Right kidney (tissue), 1 donor: ENCODE measurements at regions not wholly inside any gene's neighbourhood (a gene's known extent, or its start where the extent isn't known, plus 50 kb on each side); places are given as distances from the start of the nearest gene placed in this dataset.
A peak's percentile ranks its signal among the peaks of the same experiment; 100 is the strongest.

Source experiments
- DNase-seq: peaks from one replicate; pipeline ENCODE4 v3.0.0-alpha.2; 2016

- DNase-seq: no peak
These were observed 317.2 kb upstream of the PROK2 start for GRCh38 chr3:72102112-72102616.

GRCh38 chr3:72101494-72101893 lies 316.5 kb upstream of the PROK2 start:
- DNase-seq: no peak

- DNase-seq: peak; percentile 82
These were observed 315.7 kb upstream of the PROK2 start for GRCh38 chr3:72100601-72101187.

GRCh38 chr3:72100080-72100511 lies 315.1 kb upstream of the PROK2 start:
- peak; percentile 63 for DNase-seq

DNA sequence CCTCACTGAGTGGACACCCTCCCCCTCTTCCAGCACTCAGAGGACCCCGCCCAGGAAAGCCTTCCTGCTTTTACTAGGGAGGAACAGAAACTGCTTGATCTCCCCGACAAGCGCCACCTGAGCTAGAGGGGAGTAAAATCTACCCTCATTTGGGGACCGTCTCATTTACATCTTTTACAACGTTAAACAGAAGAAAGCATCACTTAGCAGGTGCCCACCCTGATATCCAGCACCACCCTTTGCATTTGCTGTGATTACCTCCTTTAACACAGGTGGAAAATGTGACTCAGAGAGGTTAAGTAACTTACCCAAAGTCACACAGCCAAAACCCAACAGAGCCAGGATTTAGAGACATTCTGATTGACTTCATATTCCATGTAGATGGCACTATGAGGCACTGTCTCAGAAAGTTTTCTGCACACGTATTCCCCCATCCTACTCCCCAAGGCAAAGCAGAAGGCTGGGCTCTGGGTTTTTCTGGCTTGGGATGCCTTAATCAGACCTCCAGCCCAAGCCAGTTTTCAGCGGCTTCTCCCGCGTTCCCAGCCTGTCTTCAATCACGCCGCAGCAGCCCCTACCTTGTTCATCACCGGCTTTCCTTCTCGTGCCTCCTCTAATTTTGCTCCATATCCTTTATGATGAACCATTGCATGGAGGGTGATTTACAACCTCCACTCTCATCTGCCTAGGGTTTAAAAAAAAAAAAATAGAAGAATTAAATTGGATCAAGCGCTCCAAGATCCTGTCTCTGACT lies 314.6 kb upstream of the PROK2 start:
- DNase-seq: no peak

DNA sequence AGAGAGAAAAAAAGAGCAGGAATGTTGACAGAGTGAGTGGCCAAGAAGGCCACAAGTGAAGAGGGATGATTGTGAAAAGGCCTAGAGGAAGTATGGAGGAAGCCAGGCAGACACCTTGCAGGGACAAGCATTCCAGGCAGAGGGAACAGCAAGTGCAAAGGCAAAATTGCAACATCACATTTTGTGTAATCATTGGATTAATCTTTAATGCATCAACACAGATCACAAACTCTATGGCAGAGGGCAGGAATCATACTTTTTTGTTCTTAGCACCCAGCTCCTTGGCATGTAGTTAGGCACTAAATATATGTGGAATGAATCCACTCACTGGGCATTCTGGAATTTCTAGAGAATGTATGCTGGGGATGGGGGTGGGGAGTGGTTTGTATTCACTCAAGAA lies 312.1 kb upstream of the PROK2 start:
- no peak for DNase-seq

GRCh38 chr3:72095521-72095920 lies 310.6 kb upstream of the PROK2 start:
- no peak for DNase-seq

- DNase-seq: no peak
These were observed 309.0 kb upstream of the PROK2 start for GRCh38 chr3:72093992-72094334.

DNA sequence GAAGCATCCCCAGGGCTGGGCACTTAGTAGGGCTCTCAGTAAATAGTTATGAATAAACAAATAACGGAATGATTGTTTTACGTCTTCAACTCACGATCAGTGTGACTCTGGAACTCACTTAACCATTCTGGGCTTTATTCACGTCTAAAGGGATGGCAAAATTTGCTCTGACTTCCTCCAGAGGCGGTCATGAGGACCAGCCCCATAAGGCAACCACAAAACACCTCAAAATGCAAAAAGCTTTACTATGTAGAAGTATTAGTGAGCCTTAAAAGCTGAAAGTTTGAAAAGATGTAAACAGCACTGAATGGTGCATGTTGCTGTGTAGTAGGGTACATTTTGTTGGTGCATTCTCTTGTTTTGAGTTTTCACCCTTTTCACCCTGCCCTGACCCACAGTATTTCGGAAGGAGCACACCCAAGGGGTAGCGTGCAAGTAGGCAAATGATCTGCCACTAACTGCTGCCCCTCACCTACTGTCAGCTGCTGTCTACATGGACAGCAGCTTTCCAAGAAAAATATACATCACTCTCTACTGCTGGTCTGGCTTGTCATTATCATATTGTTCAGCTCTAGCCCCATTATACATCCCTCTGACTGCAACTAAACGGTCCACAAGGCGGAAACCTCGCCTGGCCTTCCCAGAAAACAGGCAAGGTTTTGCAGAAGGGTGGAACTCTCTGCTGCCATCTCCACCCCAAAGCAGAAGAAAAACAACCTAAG lies 308.5 kb upstream of the PROK2 start:
- no peak for DNase-seq

GRCh38 chr3:72092778-72093177 lies 307.8 kb upstream of the PROK2 start:
- DNase-seq: no peak

DNA sequence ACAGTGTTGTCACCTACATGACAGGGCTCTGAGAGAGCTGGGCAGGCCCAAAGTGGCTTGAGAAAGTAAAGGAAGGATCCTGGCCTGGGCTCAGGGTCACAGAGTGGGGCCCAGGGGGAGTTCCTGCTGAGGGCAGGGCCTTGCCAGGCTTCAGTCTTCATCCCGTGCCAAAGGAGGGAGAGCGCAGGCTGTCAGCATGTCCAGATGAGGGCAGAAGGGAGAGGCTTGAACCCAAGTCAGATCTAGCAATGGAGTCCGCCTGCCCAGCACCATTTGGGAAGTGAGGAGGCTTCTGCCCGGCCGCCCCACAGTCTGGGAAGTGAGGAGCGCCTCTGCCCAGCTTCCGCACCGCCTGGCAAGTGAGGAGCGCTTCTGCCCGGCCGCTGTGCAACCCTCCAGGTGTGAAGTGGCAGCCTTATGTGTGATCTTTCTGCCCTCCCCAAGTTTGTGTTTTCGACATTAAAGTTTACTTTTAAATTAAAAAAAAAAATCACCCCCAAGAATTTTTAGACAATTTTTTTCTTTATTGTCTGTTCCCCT lies 303.6 kb upstream of the PROK2 start:
- DNase-seq: no peak

- DNase-seq: no peak
These were observed 302.5 kb upstream of the PROK2 start for GRCh38 chr3:72087420-72087819.

- DNase-seq: no peak
These were observed 301.8 kb upstream of the PROK2 start for GRCh38 chr3:72086743-72087087.

GRCh38 chr3:72086042-72086742 lies 301.2 kb upstream of the PROK2 start:
- DNase-seq: no peak

- no peak for DNase-seq
These were observed 300.1 kb upstream of the PROK2 start for GRCh38 chr3:72085036-72085435.

DNA sequence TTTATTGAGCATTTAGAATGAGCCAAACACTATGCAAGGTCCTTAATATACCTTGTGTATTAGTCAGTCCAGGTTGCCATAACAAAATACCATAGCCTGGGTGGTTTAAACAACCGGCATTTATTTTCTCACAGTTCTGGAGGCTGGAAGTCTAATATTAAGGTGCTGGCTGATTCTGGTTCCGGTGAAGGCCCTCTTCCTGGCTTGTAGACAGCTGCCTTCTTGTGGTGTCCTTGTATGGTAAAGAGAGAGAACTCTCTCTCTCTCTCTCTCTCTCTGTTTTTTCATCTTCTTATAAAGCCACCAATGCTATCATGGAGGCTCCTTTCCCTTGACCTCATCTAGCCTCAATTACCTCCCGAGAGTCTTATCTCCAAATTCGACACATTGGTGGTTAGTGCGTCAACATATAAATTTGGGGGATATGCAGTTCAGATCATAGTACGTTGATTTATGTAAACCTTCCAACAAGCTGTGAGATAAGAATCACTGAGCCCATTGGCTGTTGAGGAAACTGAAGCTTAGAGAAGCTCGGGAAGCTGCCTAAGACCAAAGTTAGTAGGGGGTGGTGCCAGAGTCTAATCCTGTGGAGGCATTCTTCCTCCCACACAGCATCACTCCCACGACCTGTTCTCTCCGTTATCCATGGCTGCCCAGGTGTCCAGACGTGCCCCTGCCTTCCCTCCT lies 298.0 kb upstream of the PROK2 start:
- DNase-seq: no peak

DNA sequence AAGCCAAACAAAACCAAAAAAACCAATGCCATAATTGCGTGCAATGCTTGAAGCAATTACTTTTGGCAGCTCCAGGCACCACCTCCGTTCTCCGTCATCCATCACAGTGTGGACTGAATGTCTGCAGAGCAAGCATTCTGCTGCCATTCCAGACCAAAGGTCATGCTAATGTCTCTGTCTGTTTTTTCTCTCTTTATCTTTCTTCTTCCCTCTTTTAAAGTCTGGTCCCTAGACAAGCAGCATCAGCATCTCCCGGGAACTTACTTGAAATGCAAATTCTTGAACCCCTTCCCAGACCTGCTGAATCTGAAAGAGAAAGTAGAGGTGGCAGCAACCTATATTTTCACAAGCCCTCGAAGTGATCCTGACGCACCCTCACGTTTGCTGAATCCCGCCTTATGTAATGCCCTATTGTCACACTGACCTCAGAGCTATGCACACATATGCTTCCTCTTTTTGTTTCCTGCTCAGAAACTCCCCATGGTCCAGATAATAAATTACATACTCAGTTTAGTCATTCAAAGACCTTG lies 297.3 kb upstream of the PROK2 start:
- no peak for DNase-seq

- no peak for DNase-seq
These were observed 296.7 kb upstream of the PROK2 start for GRCh38 chr3:72081471-72082185.

DNA sequence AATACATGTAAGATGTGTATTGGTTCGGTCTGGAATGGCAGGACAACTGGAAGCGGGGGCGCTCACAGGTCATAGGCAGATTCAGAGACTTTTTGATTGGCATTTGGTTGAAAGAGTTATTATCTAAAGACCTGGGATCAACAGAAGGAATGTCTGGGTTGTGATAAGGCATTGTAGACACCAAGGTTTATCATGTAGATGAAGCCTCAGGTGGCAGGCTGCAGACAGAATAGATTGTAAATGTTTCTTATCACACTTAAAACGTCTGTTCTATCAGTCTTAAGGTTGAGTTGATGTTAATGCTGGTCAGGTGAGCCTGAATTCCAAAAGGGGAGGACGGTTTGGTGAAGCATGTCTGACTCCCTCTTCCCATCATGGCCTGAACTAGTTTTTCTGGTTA lies 295.9 kb upstream of the PROK2 start:
- DNase-seq: no peak

DNA sequence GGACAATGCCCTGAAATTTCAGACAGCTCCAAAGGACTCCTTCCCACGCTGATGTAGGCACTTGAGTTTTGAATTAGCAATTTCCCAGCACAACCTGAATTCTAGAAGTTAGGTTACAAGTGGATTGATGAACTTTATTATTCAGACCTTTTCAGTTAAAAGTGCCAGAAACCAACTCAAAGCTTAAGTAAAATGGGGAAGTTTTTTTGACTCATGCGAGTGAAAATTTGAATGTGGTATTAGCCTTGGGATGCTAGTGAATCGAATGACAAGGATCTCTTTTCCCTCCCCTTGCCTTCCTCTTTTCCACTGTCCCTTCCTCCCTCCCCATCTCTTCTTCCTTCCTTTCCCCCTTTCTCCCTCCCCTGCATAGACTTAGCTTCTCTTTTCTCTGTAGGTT lies 295.1 kb upstream of the PROK2 start:
- no peak for DNase-seq

- no peak for DNase-seq
These were observed 294.5 kb upstream of the PROK2 start for GRCh38 chr3:72079369-72079872.
